OCI-LY7 (cell line): ENCODE measurements at regions not wholly inside any gene's neighbourhood (a gene's known extent, or its start where the extent isn't known, plus 50 kb on each side); places are given as distances from the start of the nearest gene placed in this dataset.

Experiments used
- BruUV-seq: library from RNA; stranded (reverse); fragments of 400-500 nt; replicated peaks from 2 replicates; lab custom pipeline; 2021; lab: Mats Ljungman, UMichigan
- CTCF ChIA-PET: fragments of 300-600 bp; sonication (Branson Sonifier 250); formaldehyde crosslinking; loops from one replicate; lab custom pipeline; 2022; ENCODE audit warnings: antibody characterized with exemption; ENCODE audit not compliant: unreplicated experiment; lab: Charles Lee
- POLR2A ChIA-PET: fragments of 300-600 bp; sonication (Branson Sonifier 250); formaldehyde crosslinking; loops from one replicate; lab custom pipeline; 2022; ENCODE audit warnings: antibody characterized with exemption; lab: Charles Lee
- DNase-seq: peaks from one replicate; pipeline ENCODE4 v3.0.0-alpha.2; 2015; ENCODE audit warnings: low spot score
- H2AFZ ChIP-seq: fragments of 200-600 bp; sonication (generic), shearing (Covaris generic); 2 replicates; pipeline ENCODE4 v1.6.1; 2014; ENCODE audit warnings: mild to moderate bottlenecking, antibody characterized with exemption, low read length, moderate library complexity
- H3K27ac ChIP-seq: fragments of 200-600 bp; sonication (generic); 2 replicates; pipeline ENCODE4 v1.5.1; 2014; ENCODE audit warnings: mixed run types, low read depth, mild to moderate bottlenecking, moderate library complexity, low read length, inconsistent platforms; ENCODE audit not compliant: poor library complexity, severe bottlenecking
- H3K36me3 ChIP-seq: fragments of 200-600 bp; sonication (generic); 2 replicates; pipeline ENCODE4 v1.6.1; 2014; ENCODE audit warnings: mild to moderate bottlenecking, antibody characterized with exemption, low read length, moderate library complexity, mixed read lengths; ENCODE audit not compliant: insufficient read depth
- H3K4me1 ChIP-seq: fragments of 200-600 bp; sonication (generic); 2 replicates; pipeline ENCODE4 v1.5.1; 2014; ENCODE audit warnings: mild to moderate bottlenecking, low read length; ENCODE audit not compliant: insufficient read depth, poor library complexity, severe bottlenecking
- H3K4me2 ChIP-seq: fragments of 200-600 bp; sonication (generic); 2 replicates; pipeline ENCODE4 v1.6.1; 2014; ENCODE audit warnings: mild to moderate bottlenecking, low read length
- H3K4me3 ChIP-seq: fragments of 200-600 bp; sonication (generic); 2 replicates; pipeline ENCODE4 v1.5.1; 2014; ENCODE audit warnings: mild to moderate bottlenecking, low read depth, low read length; ENCODE audit not compliant: poor library complexity, severe bottlenecking
- H3K79me2 ChIP-seq: fragments of 200-600 bp; sonication (generic); 2 replicates; pipeline ENCODE4 v1.6.1; 2016; ENCODE audit warnings: low read depth, mild to moderate bottlenecking, low read length, moderate library complexity, mixed read lengths; ENCODE audit not compliant: insufficient read depth
- H3K9me2 ChIP-seq: fragments of 200-600 bp; sonication (generic); 2 replicates; pipeline ENCODE4 v1.6.1; 2016; ENCODE audit warnings: mild to moderate bottlenecking, low read length, mixed read lengths; ENCODE audit not compliant: insufficient read depth
- H3K9me3 ChIP-seq: fragments of 200-600 bp; sonication (generic); 2 replicates; pipeline ENCODE4 v1.6.1; 2014; ENCODE audit warnings: mild to moderate bottlenecking, mixed run types, low read length, mixed read lengths
- H4K20me1 ChIP-seq: fragments of 200-600 bp; sonication (generic); 2 replicates; pipeline ENCODE4 v1.6.1; 2014; ENCODE audit warnings: mild to moderate bottlenecking, antibody characterized with exemption, low read length, moderate library complexity, mixed read lengths; ENCODE audit not compliant: insufficient read depth
- EZH2phosphoT487 ChIP-seq: fragments of 200-600 bp; sonication (generic); IDR thresholded peaks from 2 replicates; pipeline ENCODE4 v1.6.1; 2018; ENCODE audit warnings: low read depth, borderline replicate concordance, mild to moderate bottlenecking, mixed run types, antibody characterized with exemption, low read length, moderate library complexity, mixed read lengths
- intact Hi-C: fragments of 100-400 bp; cut with micrococcal nuclease; formaldehyde crosslinking; loops from one replicate; pipeline ENCODE4 v1.10.0; 2022; ENCODE audit not compliant: unreplicated experiment
- TF ChIP-seq, protein P1 (sequence below): fragments of 200-600 bp; sonication (generic); conservative IDR thresholded peaks from 2 replicates; pipeline ENCODE4 v1.5.1; 2014; ENCODE audit warnings: mild to moderate bottlenecking, antibody characterized with exemption, low read length, moderate library complexity, mixed read lengths

DNA sequence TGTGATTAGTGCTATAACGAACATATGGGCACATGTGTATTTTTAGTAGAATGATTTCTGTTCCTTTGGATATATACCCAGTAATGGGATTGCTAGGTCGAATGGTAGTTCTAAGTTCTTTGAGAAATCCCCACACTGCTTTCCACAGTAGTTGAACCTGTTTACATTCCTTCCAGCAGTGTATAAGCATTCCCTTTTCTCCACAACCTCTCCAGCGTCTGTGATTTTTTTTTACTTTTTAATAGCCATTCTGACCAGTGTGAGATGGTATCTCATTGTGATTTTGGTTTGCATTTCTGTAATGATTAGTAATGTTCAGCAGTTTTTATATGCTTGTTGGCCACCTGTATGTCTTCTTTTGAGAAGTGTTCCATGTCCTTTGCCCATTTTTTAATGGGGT, 81.8 kb upstream of the SLC44A3 start:
- Histone ChIP-seq H3K36me3 (no peaks in the 10 kb centered on the region), H3K4me3 (no peak overlapping the region), H3K4me1 (no peaks in the 10 kb centered on the region), H3K9me2 (no peaks in the 10 kb centered on the region), H3K27ac (no peak overlapping the region), H4K20me1 (no peaks in the 10 kb centered on the region), H3K9me3 (no peaks in the 10 kb centered on the region), H2AFZ (no peak overlapping the region), H3K79me2 (no peaks in the 10 kb centered on the region), H3K4me2 (no peak overlapping the region)
- CTCF ChIA-PET, result no interaction called here
- no peak for TF ChIP-seq EZH2phosphoT487
- TF ChIP-seq, protein P1, sequence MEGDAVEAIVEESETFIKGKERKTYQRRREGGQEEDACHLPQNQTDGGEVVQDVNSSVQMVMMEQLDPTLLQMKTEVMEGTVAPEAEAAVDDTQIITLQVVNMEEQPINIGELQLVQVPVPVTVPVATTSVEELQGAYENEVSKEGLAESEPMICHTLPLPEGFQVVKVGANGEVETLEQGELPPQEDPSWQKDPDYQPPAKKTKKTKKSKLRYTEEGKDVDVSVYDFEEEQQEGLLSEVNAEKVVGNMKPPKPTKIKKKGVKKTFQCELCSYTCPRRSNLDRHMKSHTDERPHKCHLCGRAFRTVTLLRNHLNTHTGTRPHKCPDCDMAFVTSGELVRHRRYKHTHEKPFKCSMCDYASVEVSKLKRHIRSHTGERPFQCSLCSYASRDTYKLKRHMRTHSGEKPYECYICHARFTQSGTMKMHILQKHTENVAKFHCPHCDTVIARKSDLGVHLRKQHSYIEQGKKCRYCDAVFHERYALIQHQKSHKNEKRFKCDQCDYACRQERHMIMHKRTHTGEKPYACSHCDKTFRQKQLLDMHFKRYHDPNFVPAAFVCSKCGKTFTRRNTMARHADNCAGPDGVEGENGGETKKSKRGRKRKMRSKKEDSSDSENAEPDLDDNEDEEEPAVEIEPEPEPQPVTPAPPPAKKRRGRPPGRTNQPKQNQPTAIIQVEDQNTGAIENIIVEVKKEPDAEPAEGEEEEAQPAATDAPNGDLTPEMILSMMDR, result no peak
- DNase-seq, result no peak
- BruUV-seq, result no TSS peak
- POLR2A ChIA-PET, result no interaction called here
- intact Hi-C loops, result no loop called here

DNA sequence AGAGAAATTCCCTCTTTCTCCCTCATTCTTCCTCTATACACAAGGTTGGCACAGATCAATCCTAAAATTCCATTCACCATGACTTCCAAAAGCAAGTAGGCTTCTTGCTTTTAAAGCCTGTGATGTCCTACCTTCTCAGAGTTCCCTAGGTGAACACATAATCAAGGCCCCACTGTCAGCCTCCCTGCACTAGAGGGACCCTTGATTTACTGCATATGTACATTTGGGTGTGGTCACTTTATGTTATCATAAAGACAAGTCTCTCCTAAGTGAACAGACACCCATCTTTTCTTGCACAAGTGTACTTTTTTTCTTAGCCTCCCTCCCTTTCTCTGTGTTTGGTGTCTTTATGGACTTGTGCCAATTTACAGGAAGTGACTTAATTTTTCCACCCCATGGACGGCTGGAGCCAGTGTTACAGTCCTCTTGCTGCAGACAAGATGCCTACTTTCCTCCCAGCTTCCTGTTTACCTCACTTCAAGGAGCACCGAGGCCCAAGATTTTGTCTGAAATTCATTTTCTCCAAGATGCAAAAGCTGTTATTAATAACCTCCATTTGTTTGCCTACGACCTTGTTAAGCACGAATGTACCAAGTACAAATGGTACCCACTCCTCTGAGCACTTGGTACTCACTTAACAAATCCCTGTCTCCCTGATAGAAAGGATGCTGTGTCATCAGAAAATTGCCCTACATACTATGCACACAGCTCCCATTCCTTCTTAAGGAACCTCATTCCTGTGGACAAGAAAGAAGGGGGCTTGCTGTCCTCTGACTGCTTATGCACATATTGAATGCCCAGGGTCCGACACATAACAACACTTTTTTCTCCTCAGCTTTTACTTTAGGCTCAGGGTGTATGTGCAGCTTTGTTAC, 82.8 kb upstream of the SLC44A3 start:
- no peak overlapping the region for H3K4me2 ChIP-seq
- POLR2A ChIA-PET, result no interaction called here
- intact Hi-C loops, result no loop called here

DNA sequence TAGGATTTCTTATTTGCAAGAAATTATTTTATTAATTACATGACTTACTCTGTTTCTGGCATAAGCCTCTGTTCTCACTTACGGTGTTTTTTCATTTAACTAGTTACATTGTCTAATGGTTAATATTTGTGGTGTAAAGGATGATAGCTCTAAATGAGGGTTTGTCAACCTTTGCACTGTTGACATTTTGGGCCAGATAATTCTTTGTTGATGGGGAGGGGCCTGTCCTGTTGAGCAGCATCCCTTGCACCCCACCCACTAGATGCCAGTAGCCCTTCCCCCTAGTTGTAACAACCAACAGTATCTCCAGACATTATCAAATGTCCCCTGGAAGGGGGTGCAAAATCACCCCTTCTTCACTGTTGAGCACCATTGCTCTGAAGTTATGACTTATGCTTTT, 83.6 kb upstream of the SLC44A3 start:
- ChIA-PET POLR2A (no interaction called here), CTCF (no interaction called here)
- Histone ChIP-seq H3K4me3 (no peak overlapping the region), H3K4me1 (no peaks in the 10 kb centered on the region), H3K9me2 (no peaks in the 10 kb centered on the region), H3K9me3 (no peaks in the 10 kb centered on the region), H3K79me2 (no peaks in the 10 kb centered on the region), H2AFZ (no peak overlapping the region), H3K4me2 (no peak overlapping the region), H4K20me1 (no peaks in the 10 kb centered on the region), H3K36me3 (no peaks in the 10 kb centered on the region), H3K27ac (no peak overlapping the region)
- intact Hi-C loops, result no loop called here
- TF ChIP-seq EZH2phosphoT487, result no peak
- TF ChIP-seq, protein P1, result no peak
- DNase-seq, result no peak
- BruUV-seq, result no TSS peak

More for the DNA sequence above, 82.8 kb upstream of the SLC44A3 start:
- CTCF ChIA-PET, result no interaction called here
- Histone ChIP-seq H4K20me1 (no peaks in the 10 kb centered on the region), H3K4me1 (no peaks in the 10 kb centered on the region), H3K9me3 (no peaks in the 10 kb centered on the region), H3K4me3 (no peak overlapping the region), H3K79me2 (no peaks in the 10 kb centered on the region), H3K27ac (no peak overlapping the region), H3K36me3 (no peaks in the 10 kb centered on the region), H2AFZ (no peak overlapping the region), H3K9me2 (no peaks in the 10 kb centered on the region)
- no peak for TF ChIP-seq EZH2phosphoT487
- TF ChIP-seq, protein P1, result no peak
- BruUV-seq, result no TSS peak
- no peak for DNase-seq
